Hematopoietic multipotent progenitor cell treated with erythropoietin and hydrocortisone succinate and interleukin-3 and kit ligand, for 4 days (in vitro differentiated cells): ENCODE measurements at regions not wholly inside any gene's neighbourhood (a gene's known extent, or its start where the extent isn't known, plus 50 kb on each side); places are given as distances from the start of the nearest gene placed in this dataset.
A peak's percentile ranks its signal among the peaks of the same experiment; 100 is the strongest.

Source experiments
- DNase-seq: peaks from one replicate; pipeline ENCODE4 v3.0.0-alpha.2; 2015

GRCh38 chr2:205937211-205937610 is 148.8 kb downstream of the INO80D start:
- DNase-seq: no peak

- DNase-seq: no peak
Measured at GRCh38 chr2:205936446-205936845, 149.5 kb downstream of the INO80D start.

GRCh38 chr2:205934443-205934842 is 151.5 kb downstream of the INO80D start:
- peak; percentile 34 for DNase-seq

GRCh38 chr2:205932861-205933260 is 153.1 kb downstream of the INO80D start:
- no peak for DNase-seq

GRCh38 chr2:205931388-205931787 is 154.6 kb downstream of the INO80D start:
- DNase-seq: peak; percentile 5

GRCh38 chr2:205930209-205930608 is 155.8 kb downstream of the INO80D start:
- DNase-seq: no peak

- no peak for DNase-seq
Measured at GRCh38 chr2:205929246-205929942, 156.6 kb downstream of the INO80D start.

- peak; percentile 82 for DNase-seq
Measured at GRCh38 chr2:205925373-205926337, 160.3 kb downstream of the INO80D start.

- no peak for DNase-seq
Measured at GRCh38 chr2:205924676-205925075, 161.3 kb downstream of the INO80D start.

GRCh38 chr2:205915130-205915524 is 170.8 kb downstream of the INO80D start:
- DNase-seq: no peak

- DNase-seq: no peak
Measured at GRCh38 chr2:205914213-205915129, 171.5 kb downstream of the INO80D start.

- DNase-seq: no peak
Measured at GRCh38 chr2:205913668-205914067, 172.3 kb downstream of the INO80D start.

GRCh38 chr2:205911306-205911705 is 174.7 kb downstream of the INO80D start:
- DNase-seq: no peak

- DNase-seq: no peak
Measured at GRCh38 chr2:205909184-205909572, 176.8 kb downstream of the INO80D start.

GRCh38 chr2:205908212-205909183 is 177.5 kb downstream of the INO80D start:
- DNase-seq: no peak

GRCh38 chr2:205906419-205906818 is 179.6 kb downstream of the INO80D start:
- no peak for DNase-seq

GRCh38 chr2:205905576-205905975 is 180.4 kb downstream of the INO80D start:
- no peak for DNase-seq

- no peak for DNase-seq
Measured at GRCh38 chr2:205904873-205905272, 181.1 kb downstream of the INO80D start.

GRCh38 chr2:205903549-205904129 is 182.3 kb downstream of the INO80D start:
- peak; percentile 60 for DNase-seq

- no peak for DNase-seq
Measured at GRCh38 chr2:205902900-205903237, 183.1 kb downstream of the INO80D start.
